Endodermal cell (in vitro differentiated cells): ENCODE measurements at regions not wholly inside any gene's neighbourhood (a gene's known extent, or its start where the extent isn't known, plus 50 kb on each side); places are given as distances from the start of the nearest gene placed in this dataset.

Source experiments
- DNase-seq: peaks from one replicate; pipeline ENCODE4 v3.0.0-alpha.2; 2017
- H3K27ac ChIP-seq: 2 replicates; pipeline ENCODE4 v1.5.1; 2013; ENCODE audit warnings: mild to moderate bottlenecking, low read depth, low read length, moderate library complexity
- H3K27me3 ChIP-seq: 2 replicates; pipeline ENCODE4 v1.6.1; 2013; ENCODE audit warnings: mild to moderate bottlenecking, low read length, moderate library complexity; ENCODE audit not compliant: insufficient read depth, control insufficient read depth, poor library complexity, severe bottlenecking
- H3K36me3 ChIP-seq: 2 replicates; pipeline ENCODE4 v1.7.0; 2013; ENCODE audit warnings: mild to moderate bottlenecking, low read length, moderate library complexity; ENCODE audit not compliant: control insufficient read depth, insufficient read depth
- H3K4me1 ChIP-seq: one replicate; pipeline ENCODE4 v1.7.0; 2013; ENCODE audit warnings: low read length; ENCODE audit not compliant: control insufficient read depth, insufficient read depth
- H3K4me3 ChIP-seq: 2 replicates; pipeline ENCODE4 v1.5.1; 2013; ENCODE audit warnings: mild to moderate bottlenecking, low read length, moderate library complexity
- H3K9ac ChIP-seq: 2 replicates; pipeline ENCODE4 v1.6.1; 2013; ENCODE audit warnings: mild to moderate bottlenecking, low read length, moderate library complexity; ENCODE audit not compliant: poor library complexity, severe bottlenecking; ENCODE audit errors: extremely low read depth
- H3K9me3 ChIP-seq: 2 replicates; pipeline ENCODE4 v1.6.1; 2013; ENCODE audit warnings: mild to moderate bottlenecking, low read length, moderate library complexity; ENCODE audit not compliant: control insufficient read depth
- H3K27ac Mint-ChIP-seq: 2 replicates; pipeline ENCODE4 v1.8.0; 2020; ENCODE audit warnings: mixed read lengths
- H3K27me3 Mint-ChIP-seq: 2 replicates; pipeline ENCODE4 v1.8.0; 2021; ENCODE audit warnings: mild to moderate bottlenecking, mixed read lengths; ENCODE audit not compliant: insufficient read depth
- H3K36me3 Mint-ChIP-seq: 2 replicates; pipeline ENCODE4 v1.8.0; 2020; ENCODE audit warnings: low read depth, mixed read lengths
- H3K4me1 Mint-ChIP-seq: 2 replicates; pipeline ENCODE4 v1.8.0; 2020; ENCODE audit warnings: mixed read lengths
- H3K4me3 Mint-ChIP-seq: 2 replicates; pipeline ENCODE4 v1.8.0; 2020; ENCODE audit warnings: mild to moderate bottlenecking, moderate library complexity, mixed read lengths
- H3K9me3 Mint-ChIP-seq: 2 replicates; pipeline ENCODE4 v1.8.0; 2020; ENCODE audit warnings: mild to moderate bottlenecking, mixed read lengths
- CTCF ChIP-seq: fragments of 200-600 bp; sonication (generic); conservative IDR thresholded peaks from 2 replicates; pipeline ENCODE4 v1.5.0; 2021; ENCODE audit warnings: antibody characterized with exemption, mild to moderate bottlenecking
- WGBS, 2 experiments: methylation state at CpG; one replicate each; pipeline versions ENCODE4 v1.1.5 to v1.1.7; 2013; ENCODE audit warnings: missing lambda C conversion rate in 2 of 2, mixed read lengths in 1 of 2; ENCODE audit not compliant: insufficient coverage in 1 of 2, insufficient read length in 1 of 2; 5-methylcytosine and 5-hydroxymethylcytosine counted together

- H3K27me3 Mint-ChIP-seq, result no peaks in the 10 kb centered on the region
- Histone ChIP-seq H3K4me1 (no peaks in the 10 kb centered on the region), H3K9ac (no peak overlapping the region), H3K27me3 (no peaks in the 10 kb centered on the region), H3K36me3 (no peaks in the 10 kb centered on the region), H3K9me3 (peaks cover 8% of the 10 kb centered on the region), H3K27ac (no peak overlapping the region), H3K4me3 (no peak overlapping the region)
- 94% methylated on average over 7 to 8 of the region's 10 CpGs for WGBS, 2 experiments
- TF ChIP-seq CTCF, result no peak
- peaks cover 3% of the 10 kb centered on the region for H3K36me3 Mint-ChIP-seq
- H3K4me1 Mint-ChIP-seq, result peaks cover 22% of the 10 kb centered on the region
- H3K27ac Mint-ChIP-seq, result peak overlapping the region; percentile 48
- no peak overlapping the region for H3K4me3 Mint-ChIP-seq
- H3K9me3 Mint-ChIP-seq, result peaks cover 12% of the 10 kb centered on the region
- no peak for DNase-seq
Observed at GRCh38 chr10:8349610-8350249, 295.2 kb downstream of the GATA3 start.

GRCh38 chr10:8350250-8350967 lies 295.9 kb downstream of the GATA3 start:
- Mint-ChIP-seq H3K4me3 (no peak overlapping the region), H3K36me3 (peaks cover 3% of the 10 kb centered on the region), H3K4me1 (peaks cover 22% of the 10 kb centered on the region), H3K27ac (peak overlapping the region; percentile 48), H3K9me3 (peaks cover 12% of the 10 kb centered on the region), H3K27me3 (no peaks in the 10 kb centered on the region)
- no peak for DNase-seq
- Histone ChIP-seq H3K4me3 (no peak overlapping the region), H3K9me3 (peaks cover under 1% of the 10 kb centered on the region), H3K27ac (no peak overlapping the region), H3K36me3 (no peaks in the 10 kb centered on the region), H3K4me1 (no peaks in the 10 kb centered on the region), H3K9ac (no peak overlapping the region), H3K27me3 (no peaks in the 10 kb centered on the region)
- 79% methylated on average over 5 of the region's 5 CpGs; no CpG with 5 or more reads in 1 of the 2 experiments for WGBS, 2 experiments
- TF ChIP-seq CTCF, result no peak

- no peak for DNase-seq
- H3K36me3 Mint-ChIP-seq, result peaks cover 3% of the 10 kb centered on the region
- peaks cover 9% of the 10 kb centered on the region for H3K27me3 Mint-ChIP-seq
Observed at GRCh38 chr10:8352171-8353075, 297.9 kb downstream of the GATA3 start.

More at GRCh38 chr10:8352171-8353075, 297.9 kb downstream of the GATA3 start:
- WGBS, 2 experiments, result 95 to 97% methylated on average over 6 to 10 of the region's 10 CpGs
- Mint-ChIP-seq H3K4me1 (peaks cover 11% of the 10 kb centered on the region), H3K4me3 (no peak overlapping the region), H3K27ac (no peak overlapping the region), H3K9me3 (peaks cover 8% of the 10 kb centered on the region)
- no peak overlapping the region for H3K4me3 ChIP-seq
- no peak overlapping the region for H3K9ac ChIP-seq
- TF ChIP-seq CTCF, result no peak
- H3K9me3 ChIP-seq, result no peaks in the 10 kb centered on the region
- no peak overlapping the region for H3K27ac ChIP-seq
- peaks cover 9% of the 10 kb centered on the region for H3K27me3 ChIP-seq
- no peaks in the 10 kb centered on the region for H3K36me3 ChIP-seq
- H3K4me1 ChIP-seq, result no peaks in the 10 kb centered on the region
